HG03469 (cell line): ENCODE measurements at regions not wholly inside any gene's neighbourhood (a gene's known extent, or its start where the extent isn't known, plus 50 kb on each side); places are given as distances from the start of the nearest gene placed in this dataset.

ENCODE experiments used
- ATAC-seq: cut with Tn5 transposase; IDR thresholded peaks from one replicate; pipeline ENCODE4 v1.9.1; 2021; ENCODE audit warnings: mild to moderate bottlenecking, moderate library complexity, moderate number of reproducible peaks; ENCODE audit not compliant: unreplicated experiment

- ATAC-seq = no peak
Observed at GRCh38 chr22:49642331-49642730, 185.3 kb downstream of the BRD1 start.

DNA sequence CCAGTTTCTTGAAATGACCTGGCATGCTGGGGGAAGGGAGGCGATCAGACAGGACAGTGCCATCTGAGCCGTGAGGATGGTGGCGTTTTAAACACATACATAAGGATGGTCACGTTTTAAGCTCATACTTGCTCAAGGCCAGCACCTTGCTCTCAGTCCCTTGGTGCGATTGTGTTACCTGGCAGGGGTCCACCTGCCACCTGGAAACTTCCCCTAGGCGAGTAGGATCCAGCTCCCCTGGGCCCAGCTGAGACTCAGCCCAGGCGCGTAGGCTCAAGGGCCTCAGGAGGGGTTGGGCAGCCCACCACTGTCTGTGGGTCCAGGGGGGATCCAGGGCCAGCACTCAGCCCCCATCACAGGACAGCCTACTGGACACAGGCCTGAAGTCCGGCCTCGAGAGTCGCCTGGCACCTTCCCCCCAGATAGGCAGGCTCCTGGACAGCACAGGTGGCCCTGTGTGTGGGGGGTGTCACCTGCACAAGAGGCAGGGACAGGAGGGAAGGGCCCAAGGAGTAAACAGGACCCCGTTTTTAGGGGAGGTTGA is 185.8 kb downstream of the BRD1 start:
- no peak for ATAC-seq

DNA sequence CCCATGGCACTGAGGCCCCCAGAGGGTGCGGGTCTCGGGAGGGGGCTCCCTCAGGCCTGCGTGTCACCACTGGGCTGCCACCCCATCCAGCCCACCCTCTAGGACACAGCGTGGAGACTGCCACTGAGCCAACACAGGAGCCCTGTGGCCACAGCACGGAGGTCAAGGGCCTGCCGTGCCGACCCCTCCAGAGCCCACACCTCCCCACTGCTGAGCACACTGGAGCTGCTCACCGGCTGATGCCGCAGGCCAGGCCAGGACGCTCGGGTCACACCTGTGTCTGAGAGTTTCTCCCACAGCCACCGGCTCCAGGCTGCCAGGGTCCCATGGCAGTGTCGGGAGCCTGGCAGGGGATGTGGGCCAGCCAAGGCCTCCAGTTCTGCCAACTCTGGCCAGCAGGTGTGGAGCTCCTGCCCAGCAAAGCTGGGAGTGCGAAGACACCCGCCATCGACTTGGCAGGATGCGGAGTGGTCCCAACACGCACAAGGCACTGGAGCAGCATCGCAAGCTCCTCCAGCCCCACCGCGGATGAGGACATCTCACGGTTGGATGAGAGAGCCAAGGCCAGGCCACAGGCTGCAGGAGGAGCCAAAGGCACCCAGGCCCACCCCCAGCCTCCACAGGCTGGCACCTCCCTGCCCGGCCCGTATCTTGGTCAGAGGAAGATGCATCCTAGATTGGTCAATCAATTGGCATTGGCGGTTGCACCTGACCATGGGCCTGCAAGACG is 187.1 kb downstream of the BRD1 start:
- no peak for ATAC-seq

DNA sequence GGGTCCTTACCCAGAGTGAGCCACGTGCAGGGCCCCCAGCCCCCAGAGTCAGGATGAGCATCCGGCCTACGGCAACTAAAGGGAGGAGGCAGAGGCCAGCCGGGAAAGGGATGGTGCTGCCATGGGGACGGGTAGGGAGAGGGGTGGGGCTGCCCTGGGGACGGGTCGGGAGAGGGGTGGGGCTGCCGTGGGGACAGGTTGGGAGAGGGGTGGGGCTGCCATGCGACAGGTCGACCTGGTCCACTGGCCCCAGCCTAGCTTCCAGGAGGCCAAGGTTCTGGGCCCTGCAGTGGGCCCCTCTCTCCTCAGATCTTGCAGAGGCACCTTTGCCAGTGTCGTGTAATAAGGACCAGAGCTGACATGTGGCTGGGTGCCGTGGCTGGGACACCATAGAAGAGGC is 187.7 kb downstream of the BRD1 start:
- ATAC-seq = no peak

GRCh38 chr22:49638788-49639187 is 188.9 kb downstream of the BRD1 start:
- ATAC-seq = no peak

- no peak for ATAC-seq
Observed at GRCh38 chr22:49638001-49638400, 189.7 kb downstream of the BRD1 start.

- ATAC-seq = no peak
Observed at GRCh38 chr22:49637255-49637760, 190.4 kb downstream of the BRD1 start.

GRCh38 chr22:49636649-49637048 is 191.0 kb downstream of the BRD1 start:
- ATAC-seq = no peak

- no peak for ATAC-seq
Observed at GRCh38 chr22:49636214-49636613, 191.5 kb downstream of the BRD1 start.

DNA sequence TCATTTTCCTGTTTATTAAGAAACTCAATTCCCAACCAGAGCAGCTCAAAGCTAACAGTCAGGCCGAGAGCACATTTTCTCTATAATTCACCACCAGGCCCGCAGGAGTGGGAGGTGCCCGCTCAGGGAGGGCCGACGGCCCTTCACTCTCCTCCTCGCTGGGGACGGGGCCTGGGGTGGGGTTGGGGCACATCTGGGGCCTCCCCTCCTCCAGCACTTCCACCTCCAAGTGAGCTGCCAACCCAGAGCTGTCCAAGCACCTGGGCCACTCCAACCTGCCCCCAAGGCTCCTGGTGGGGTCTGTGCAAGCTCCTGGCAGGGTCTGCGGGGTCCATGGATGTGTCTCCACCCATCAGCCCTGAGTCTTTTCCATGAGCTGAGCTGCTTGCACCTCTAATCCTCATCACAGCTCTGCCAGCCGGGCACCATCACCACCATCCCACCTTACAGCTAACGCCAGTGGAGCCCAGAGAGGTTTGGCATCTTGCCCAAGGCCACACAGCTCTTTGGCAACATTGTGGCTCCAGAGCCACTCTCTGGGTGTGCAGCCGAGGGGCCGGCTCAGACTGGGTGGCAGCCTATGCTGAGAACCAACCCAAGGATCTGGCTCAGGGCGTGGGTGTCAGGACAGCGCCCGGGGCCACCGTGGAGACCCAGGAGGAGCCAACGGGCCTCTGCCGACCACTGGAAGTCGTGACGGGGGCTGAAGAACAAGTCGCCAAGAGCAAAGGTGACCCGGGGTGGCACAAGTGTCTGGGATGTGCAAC is 193.5 kb downstream of the BRD1 start:
- ATAC-seq = no peak

DNA sequence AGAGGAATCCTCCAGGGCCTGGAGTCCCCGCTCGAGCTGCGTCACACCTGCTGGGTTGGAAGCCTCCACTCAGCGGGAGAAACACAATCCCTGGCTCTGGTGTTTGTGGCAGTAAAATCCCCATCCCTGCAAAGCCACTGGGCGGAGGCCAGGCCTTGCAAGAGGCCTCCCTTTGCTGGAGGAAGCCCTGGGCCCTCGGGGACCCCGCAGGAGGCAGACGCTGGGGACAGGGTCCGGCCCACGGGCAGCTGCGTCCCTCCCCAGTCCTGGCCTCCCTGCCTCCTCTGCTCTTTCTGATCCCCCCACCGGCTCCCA is 194.7 kb downstream of the BRD1 start:
- ATAC-seq = no peak

DNA sequence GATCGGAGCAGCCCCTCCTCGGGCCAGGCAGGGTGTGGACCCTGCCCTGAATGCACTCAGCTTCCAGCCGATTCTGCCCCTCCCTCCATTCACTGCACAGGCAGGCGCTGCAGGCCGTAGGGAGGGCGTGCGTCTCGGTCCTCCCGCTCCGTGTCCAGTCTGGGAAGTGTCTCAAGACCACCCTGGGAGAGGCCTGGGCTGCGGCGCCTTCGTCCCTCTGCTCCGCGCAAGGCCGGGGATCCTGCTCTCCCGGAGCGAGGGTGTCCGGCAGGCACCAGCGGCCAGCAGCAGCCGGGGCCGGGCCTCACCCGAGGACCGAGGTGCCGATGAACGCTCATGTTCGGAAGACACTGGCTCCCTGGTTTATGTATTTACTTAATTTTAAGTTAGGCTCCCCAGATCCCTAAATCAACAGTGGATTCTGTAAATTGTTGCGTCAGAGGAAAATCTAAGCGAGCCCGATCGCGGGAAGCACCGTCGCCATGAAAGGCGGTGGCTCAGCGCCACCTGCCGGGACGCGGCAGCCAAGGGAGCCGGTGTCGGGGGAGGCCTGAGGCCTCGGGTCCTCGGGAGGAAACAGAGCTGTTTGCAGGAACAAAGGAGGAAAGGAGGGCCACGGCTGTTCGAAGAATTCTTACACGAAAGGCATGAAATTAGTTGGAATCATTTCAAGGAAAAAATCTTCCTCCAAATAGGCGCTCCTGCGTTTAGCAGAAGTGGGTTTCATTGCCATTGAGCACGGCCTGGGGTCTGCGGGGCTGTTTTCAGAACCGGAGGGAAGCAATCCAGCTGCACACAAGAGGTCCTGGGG is 195.3 kb downstream of the BRD1 start:
- no peak for ATAC-seq

- no peak for ATAC-seq
Observed at GRCh38 chr22:49630448-49630946, 197.2 kb downstream of the BRD1 start.

- no peak for ATAC-seq
Observed at GRCh38 chr22:49629586-49630447, 197.9 kb downstream of the BRD1 start.

GRCh38 chr22:49629261-49629570 is 198.5 kb downstream of the BRD1 start:
- ATAC-seq = no peak

- ATAC-seq = no peak
Observed at GRCh38 chr22:49628391-49629260, 199.0 kb downstream of the BRD1 start.

- ATAC-seq = no peak
Observed at GRCh38 chr22:49627217-49628181, 200.2 kb downstream of the BRD1 start.
